OCI-LY1 (cell line): ENCODE measurements at regions not wholly inside any gene's neighbourhood (a gene's known extent, or its start where the extent isn't known, plus 50 kb on each side); places are given as distances from the start of the nearest gene placed in this dataset.

Experiments used
- H2AFZ ChIP-seq: fragments of 200-600 bp; sonication (generic), shearing (Covaris generic); 2 replicates; pipeline ENCODE4 v1.6.0; 2014; ENCODE audit warnings: antibody characterized with exemption, mild to moderate bottlenecking, low read length
- H3F3A ChIP-seq: fragments of 200-600 bp; sonication (generic), shearing (Covaris generic); 2 replicates; pipeline ENCODE4 v1.6.0; 2014; ENCODE audit warnings: mild to moderate bottlenecking, antibody characterized with exemption, low read length, moderate library complexity; ENCODE audit not compliant: insufficient read depth
- H3K27ac ChIP-seq: fragments of 200-600 bp; sonication (generic); 2 replicates; pipeline ENCODE4 v1.5.1; 2014; ENCODE audit warnings: low read length, mixed run types, mild to moderate bottlenecking, low read depth; ENCODE audit not compliant: poor library complexity, severe bottlenecking
- H3K27me3 ChIP-seq: fragments of 200-600 bp; sonication (generic); 2 replicates; pipeline ENCODE4 v1.6.0; 2014; ENCODE audit warnings: antibody characterized with exemption, mild to moderate bottlenecking, low read length, moderate library complexity; ENCODE audit not compliant: insufficient read depth
- H3K36me3 ChIP-seq: fragments of 200-600 bp; sonication (generic); 2 replicates; pipeline ENCODE4 v1.6.1; 2014; ENCODE audit warnings: mild to moderate bottlenecking, antibody characterized with exemption, low read length, moderate library complexity, mixed read lengths; ENCODE audit not compliant: insufficient read depth
- H3K4me1 ChIP-seq: fragments of 200-600 bp; sonication (generic); 2 replicates; pipeline ENCODE4 v1.5.1; 2014; ENCODE audit warnings: mild to moderate bottlenecking, low read length, moderate library complexity; ENCODE audit not compliant: insufficient read depth, severe bottlenecking
- H3K4me2 ChIP-seq: fragments of 200-600 bp; sonication (generic), shearing (Covaris generic); 2 replicates; pipeline ENCODE4 v1.6.1; 2014; ENCODE audit warnings: low read length
- H3K4me3 ChIP-seq: fragments of 200-600 bp; sonication (generic); 2 replicates; pipeline ENCODE4 v1.5.1; 2014; ENCODE audit warnings: low read length, low read depth, mild to moderate bottlenecking, mixed read lengths; ENCODE audit not compliant: poor library complexity, severe bottlenecking
- H3K79me2 ChIP-seq: fragments of 200-600 bp; shearing (Covaris generic); 2 replicates; pipeline ENCODE4 v1.6.1; 2016; ENCODE audit warnings: mixed run types, low read length, mixed read lengths; ENCODE audit not compliant: insufficient read depth
- H3K9ac ChIP-seq: fragments of 200-600 bp; sonication (generic), shearing (Covaris generic); 2 replicates; pipeline ENCODE4 v1.6.1; 2014; ENCODE audit warnings: mild to moderate bottlenecking, low read length, mixed read lengths
- H3K9me2 ChIP-seq: fragments of 200-600 bp; sonication (generic), shearing (Covaris generic); 2 replicates; pipeline ENCODE4 v1.6.1; 2014; ENCODE audit warnings: low read depth, mild to moderate bottlenecking, low read length, mixed read lengths
- H3K9me3 ChIP-seq: fragments of 200-600 bp; shearing (Covaris generic); 2 replicates; pipeline ENCODE4 v1.6.1; 2014; ENCODE audit warnings: low read length, mixed read lengths
- H4K20me1 ChIP-seq: fragments of 200-600 bp; sonication (generic), shearing (Covaris generic); 2 replicates; pipeline ENCODE4 v1.6.0; 2016; ENCODE audit warnings: mild to moderate bottlenecking, low read length; ENCODE audit not compliant: insufficient read depth
- CTCF ChIP-seq: fragments of 200-600 bp; sonication (generic), shearing (Covaris generic); IDR thresholded peaks from 2 replicates; pipeline ENCODE4 v1.5.1; 2017; ENCODE audit warnings: mild to moderate bottlenecking, antibody characterized with exemption, low read length, moderate library complexity, mixed read lengths
- EZH2 ChIP-seq: fragments of 200-600 bp; sonication (generic), shearing (Covaris generic); IDR thresholded peaks from 2 replicates; pipeline ENCODE4 v1.8.0; 2017; ENCODE audit warnings: borderline replicate concordance, mixed run types, mild to moderate bottlenecking, antibody characterized with exemption, low read length, moderate library complexity, mixed read lengths

- Histone ChIP-seq H3F3A (no peaks in the 10 kb centered on the region), H3K9ac (no peak overlapping the region), H3K4me3 (no peak overlapping the region), H3K4me2 (no peak overlapping the region), H3K36me3 (no peaks in the 10 kb centered on the region), H3K9me3 (peaks cover 2% of the 10 kb centered on the region), H2AFZ (no peak overlapping the region), H3K4me1 (no peaks in the 10 kb centered on the region), H3K27me3 (no peaks in the 10 kb centered on the region), H3K9me2 (no peaks in the 10 kb centered on the region), H4K20me1 (no peaks in the 10 kb centered on the region), H3K27ac (no peak overlapping the region), H3K79me2 (no peaks in the 10 kb centered on the region)
- TF ChIP-seq EZH2 (no peak), CTCF (no peak)
These were observed 242.0 kb downstream of the BRD1 start for GRCh38 chr22:49585461-49586243.

DNA sequence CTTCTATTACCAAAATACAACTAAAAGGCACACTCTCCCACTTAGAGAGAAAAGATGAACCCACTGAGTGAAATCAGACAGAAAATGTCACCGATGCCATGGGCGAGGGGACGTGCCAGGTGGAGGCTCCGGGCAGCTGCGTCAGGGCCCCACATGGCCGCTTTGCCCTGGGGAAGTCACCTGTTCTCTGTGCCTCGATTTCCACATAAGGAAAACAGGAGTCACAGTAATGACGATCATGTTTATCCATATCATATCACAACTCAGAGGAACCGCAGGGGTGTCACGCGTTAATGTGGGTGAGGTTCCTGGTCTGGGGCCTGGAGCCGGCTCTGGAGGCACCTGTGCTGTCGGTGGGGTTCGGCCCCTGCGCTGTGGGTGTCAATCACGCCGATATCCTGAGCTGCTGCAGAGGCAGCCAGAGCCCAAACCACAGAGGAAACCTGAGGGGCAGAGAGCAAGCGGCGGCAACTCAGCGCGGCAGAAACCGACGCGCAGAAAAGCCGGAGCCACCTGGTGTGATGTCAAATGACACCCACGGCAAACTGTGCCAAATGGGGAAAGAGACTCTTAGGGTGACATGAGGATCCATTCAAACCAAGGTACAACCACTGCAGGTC lies 243.7 kb downstream of the BRD1 start:
- Histone ChIP-seq H3K79me2 (no peaks in the 10 kb centered on the region; the same call in 1 of the 2 replicates), H2AFZ (no peak overlapping the region), H3F3A (no peaks in the 10 kb centered on the region), H3K4me2 (no peak overlapping the region), H3K27me3 (no peaks in the 10 kb centered on the region), H3K36me3 (no peaks in the 10 kb centered on the region), H3K4me3 (no peak overlapping the region), H3K9ac (no peak overlapping the region), H3K9me2 (no peaks in the 10 kb centered on the region), H3K9me3 (peaks cover 10% of the 10 kb centered on the region), H3K4me1 (no peaks in the 10 kb centered on the region), H3K27ac (no peak overlapping the region), H4K20me1 (no peaks in the 10 kb centered on the region)
- TF ChIP-seq EZH2 (no peak), CTCF (no peak)

- no peaks in the 10 kb centered on the region for H3K36me3 ChIP-seq
- H3K9ac ChIP-seq, result no peak overlapping the region
- no peaks in the 10 kb centered on the region for H3K27me3 ChIP-seq
- H4K20me1 ChIP-seq, result no peaks in the 10 kb centered on the region
- no peaks in the 10 kb centered on the region for H3K4me1 ChIP-seq
- H3K27ac ChIP-seq, result no peak overlapping the region
- H3K79me2 ChIP-seq, result no peaks in the 10 kb centered on the region; the same call in 1 of the 2 replicates
- no peak overlapping the region for H3K4me2 ChIP-seq
- no peak overlapping the region for H3K4me3 ChIP-seq
- no peaks in the 10 kb centered on the region for H3K9me2 ChIP-seq
- no peaks in the 10 kb centered on the region for H3F3A ChIP-seq
- no peak for TF ChIP-seq EZH2
- no peak for TF ChIP-seq CTCF
- H3K9me3 ChIP-seq, result peaks cover 10% of the 10 kb centered on the region
- H2AFZ ChIP-seq, result no peak overlapping the region
These were observed 244.3 kb downstream of the BRD1 start for GRCh38 chr22:49583341-49583740.
